Trophoblast cell (in vitro differentiated cells and primary cell): ENCODE measurements at regions not wholly inside any gene's neighbourhood (a gene's known extent, or its start where the extent isn't known, plus 50 kb on each side); places are given as distances from the start of the nearest gene placed in this dataset.
"Not testable (repeated sequence)": the region's sequence is repeated elsewhere in the genome, so short reads cannot be mapped to it uniquely, and the experiment has no call there.

Experiments
- DNase-seq, 2 donors: peaks; one replicate each; pipeline ENCODE4 v3.0.0-alpha.2; 2016
- H2AFZ ChIP-seq: 2 replicates; pipeline ENCODE4 v1.6.1; 2013; ENCODE audit warnings: low read length, moderate library complexity, mild to moderate bottlenecking; ENCODE audit not compliant: insufficient read depth, poor library complexity
- H2AK5ac ChIP-seq: 2 replicates; pipeline ENCODE4 v1.6.1; 2013; ENCODE audit warnings: mild to moderate bottlenecking, low read length
- H2BK120ac ChIP-seq: 2 replicates; pipeline ENCODE4 v1.6.1; 2013; ENCODE audit warnings: low read length, mild to moderate bottlenecking, moderate library complexity; ENCODE audit not compliant: insufficient read depth, poor library complexity
- H2BK12ac ChIP-seq: 2 replicates; pipeline ENCODE4 v1.6.1; 2013; ENCODE audit warnings: mild to moderate bottlenecking, low read length, moderate library complexity
- H2BK5ac ChIP-seq: 2 replicates; pipeline ENCODE4 v1.6.1; 2013; ENCODE audit warnings: low read length, low read depth, moderate library complexity, mild to moderate bottlenecking; ENCODE audit not compliant: poor library complexity
- H3K14ac ChIP-seq: 2 replicates; pipeline ENCODE4 v1.6.1; 2013; ENCODE audit warnings: mild to moderate bottlenecking, low read length
- H3K18ac ChIP-seq: 2 replicates; pipeline ENCODE4 v1.6.1; 2013; ENCODE audit warnings: mild to moderate bottlenecking, low read length
- H3K23ac ChIP-seq: 2 replicates; pipeline ENCODE4 v1.6.1; 2013; ENCODE audit warnings: low read length
- H3K27ac ChIP-seq: 2 replicates; pipeline ENCODE4 v1.5.1; 2013; ENCODE audit warnings: low read depth, mild to moderate bottlenecking, inconsistent platforms, low read length, moderate library complexity
- H3K27me3 ChIP-seq: 2 replicates; pipeline ENCODE4 v1.6.1; 2013; ENCODE audit warnings: inconsistent platforms, mild to moderate bottlenecking, low read length, moderate library complexity; ENCODE audit not compliant: insufficient read depth
- H3K36me3 ChIP-seq, 2 experiments: 1 replicate in 1 of 2; 2 replicates in 1 of 2; pipeline ENCODE4 v1.6.1; 2013; ENCODE audit warnings: low read length in 2 of 2, mild to moderate bottlenecking in 2 of 2, moderate library complexity in 1 of 2; ENCODE audit not compliant: insufficient read depth in 2 of 2, control insufficient read depth in 1 of 2
- H3K4ac ChIP-seq: 2 replicates; pipeline ENCODE4 v1.6.1; 2013; ENCODE audit warnings: low read depth, mild to moderate bottlenecking, low read length, moderate library complexity
- H3K4me1 ChIP-seq, 2 experiments: 1 replicate in 1 of 2; 2 replicates in 1 of 2; pipeline ENCODE4 v1.6.1; 2013; ENCODE audit warnings: low read length in 2 of 2, mild to moderate bottlenecking in 2 of 2, moderate library complexity in 1 of 2; ENCODE audit not compliant: insufficient read depth in 2 of 2, control insufficient read depth in 1 of 2
- H3K4me2 ChIP-seq: 2 replicates; pipeline ENCODE4 v1.6.1; 2013; ENCODE audit warnings: inconsistent platforms, mild to moderate bottlenecking, low read length, moderate library complexity
- H3K4me3 ChIP-seq: 2 replicates; pipeline ENCODE4 v1.5.1; 2013; ENCODE audit warnings: mild to moderate bottlenecking, low read depth, low read length, inconsistent platforms
- H3K79me1 ChIP-seq: one replicate; pipeline ENCODE4 v1.6.1; 2013; ENCODE audit warnings: low read length
- H3K79me2 ChIP-seq: 2 replicates; pipeline ENCODE4 v1.6.1; 2013; ENCODE audit warnings: low read length, mild to moderate bottlenecking; ENCODE audit not compliant: control insufficient read depth, insufficient read depth, poor library complexity
- H3K9ac ChIP-seq: 2 replicates; pipeline ENCODE4 v1.6.1; 2013; ENCODE audit warnings: mild to moderate bottlenecking, low read length
- H3K9me3 ChIP-seq: 2 replicates; pipeline ENCODE4 v1.6.1; 2013; ENCODE audit warnings: low read depth, mild to moderate bottlenecking, control low read depth, inconsistent platforms, low read length; ENCODE audit not compliant: insufficient read depth
- H4K12ac ChIP-seq: 2 replicates; pipeline ENCODE4 v1.6.1; 2013; ENCODE audit warnings: low read depth, mild to moderate bottlenecking, low read length, moderate library complexity
- H4K8ac ChIP-seq: 2 replicates; pipeline ENCODE4 v1.6.1; 2013; ENCODE audit warnings: low read depth, mild to moderate bottlenecking, low read length, moderate library complexity
- H4K91ac ChIP-seq: one replicate; pipeline ENCODE4 v1.6.1; 2013; ENCODE audit warnings: low read depth, mild to moderate bottlenecking, low read length, moderate library complexity
- WGBS: extraction: QIAGEN DNeasy Blood & Tissue Kit; methylation state at CpG from one replicate; pipeline ENCODE4 v1.1.7; 2013; ENCODE audit warnings: missing lambda C conversion rate; ENCODE audit not compliant: insufficient read length, insufficient coverage; ENCODE audit errors: extremely low coverage; 5-methylcytosine and 5-hydroxymethylcytosine counted together

DNA sequence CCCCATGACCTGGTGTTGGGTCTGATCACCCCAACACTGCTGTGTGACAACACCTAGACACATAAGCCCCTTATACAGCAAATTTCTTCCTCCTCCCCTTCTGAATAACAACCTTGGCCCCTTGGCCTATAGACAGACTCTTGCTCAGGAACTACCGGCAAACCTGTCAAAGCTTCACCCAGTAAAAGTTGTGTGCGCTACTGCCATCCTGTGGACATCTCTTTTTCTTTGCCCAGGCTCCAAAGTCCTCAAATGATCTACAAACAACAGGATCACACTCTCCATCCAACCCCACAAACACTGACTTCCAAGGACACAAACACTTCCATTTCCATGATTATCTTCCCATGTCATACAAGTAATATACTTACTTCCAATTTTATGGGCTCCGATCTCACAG lies 1265.8 kb downstream of the RPIA start:
- H3K4me2 ChIP-seq, H4K91ac ChIP-seq, H2BK12ac ChIP-seq, H3K27me3 ChIP-seq, H4K8ac ChIP-seq, H3K4me3 ChIP-seq, H2BK120ac ChIP-seq, H3K9ac ChIP-seq, H3K14ac ChIP-seq, H3K9me3 ChIP-seq, H3K18ac ChIP-seq, H3K79me2 ChIP-seq, H3K23ac ChIP-seq, H2AK5ac ChIP-seq, H3K27ac ChIP-seq, H3K36me3 ChIP-seq, H3K4me1 ChIP-seq, H3K4ac ChIP-seq, H3K79me1 ChIP-seq, H4K12ac ChIP-seq, H2AFZ ChIP-seq, H2BK5ac ChIP-seq: not testable (repeated sequence)
- peak in 1 of 2 donors; percentile 39 for DNase-seq
- WGBS, result no CpG with 5 or more reads among the region's 3 CpGs

DNA sequence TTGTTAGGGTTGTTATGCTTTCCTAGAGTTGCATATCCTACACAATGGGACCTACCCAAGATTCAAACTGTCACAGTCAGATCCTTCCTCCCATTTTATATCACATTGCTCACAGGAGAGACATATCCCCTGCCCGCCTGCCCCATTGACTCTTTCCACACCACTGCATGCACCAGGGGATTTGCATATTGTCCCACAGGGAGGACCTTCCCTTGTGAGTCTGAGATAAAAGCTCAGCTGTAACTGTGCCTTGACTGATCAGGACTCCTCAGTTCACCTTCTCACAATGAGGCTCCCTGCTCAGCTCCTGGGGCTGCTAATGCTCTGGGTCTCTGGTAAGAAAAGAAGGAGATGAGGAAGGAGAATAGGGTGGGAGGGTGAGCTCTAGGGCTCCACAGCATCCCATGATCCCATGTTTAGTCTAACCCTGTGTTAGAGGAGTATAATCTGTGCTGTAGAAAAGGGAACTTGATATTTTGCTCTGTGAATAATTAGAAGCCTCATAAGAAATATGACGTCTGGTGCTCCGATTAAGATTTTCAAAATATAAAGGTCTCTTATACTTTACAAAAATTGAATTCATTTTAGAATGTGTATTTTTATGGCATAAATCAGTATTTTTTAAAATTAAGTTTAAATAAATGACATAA lies 1268.4 kb downstream of the RPIA start:
- H3K79me2 ChIP-seq, H2BK12ac ChIP-seq, H3K14ac ChIP-seq, H3K9ac ChIP-seq, H2AK5ac ChIP-seq, H3K27me3 ChIP-seq, H3K4me2 ChIP-seq, H3K18ac ChIP-seq, H4K91ac ChIP-seq, DNase-seq, H4K12ac ChIP-seq, H3K36me3 ChIP-seq, H3K4me3 ChIP-seq, H3K23ac ChIP-seq, H2AFZ ChIP-seq, H3K27ac ChIP-seq, H4K8ac ChIP-seq, H3K4me1 ChIP-seq, H3K4ac ChIP-seq, H3K79me1 ChIP-seq, H2BK5ac ChIP-seq, H3K9me3 ChIP-seq, H2BK120ac ChIP-seq: not testable (repeated sequence)
- no CpG with 5 or more reads among the region's 3 CpGs for WGBS

DNA sequence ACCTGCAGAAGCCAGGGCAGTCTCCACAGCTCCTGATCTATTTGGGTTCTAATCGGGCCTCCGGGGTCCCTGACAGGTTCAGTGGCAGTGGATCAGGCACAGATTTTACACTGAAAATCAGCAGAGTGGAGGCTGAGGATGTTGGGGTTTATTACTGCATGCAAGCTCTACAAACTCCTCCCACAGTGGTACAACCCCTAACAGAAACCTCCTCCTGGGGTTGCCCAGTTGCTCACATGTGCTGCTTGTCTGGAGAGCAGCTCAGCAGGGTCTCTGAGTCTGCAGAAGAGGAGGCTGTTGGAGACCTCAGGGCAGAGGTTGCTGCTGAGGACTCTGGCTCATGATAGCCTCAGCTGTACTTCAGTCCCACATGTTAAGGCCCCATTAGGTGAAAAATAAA lies 1269.1 kb downstream of the RPIA start:
- H4K91ac ChIP-seq, H3K36me3 ChIP-seq, H2BK5ac ChIP-seq, H2BK12ac ChIP-seq, H3K4ac ChIP-seq, H4K12ac ChIP-seq, H3K9me3 ChIP-seq, H3K79me1 ChIP-seq, H4K8ac ChIP-seq, H3K23ac ChIP-seq, H3K9ac ChIP-seq, DNase-seq, H3K79me2 ChIP-seq, H3K4me1 ChIP-seq, H3K27me3 ChIP-seq, H2AFZ ChIP-seq, H3K4me3 ChIP-seq, H2AK5ac ChIP-seq, H2BK120ac ChIP-seq, H3K4me2 ChIP-seq, H3K14ac ChIP-seq, H3K18ac ChIP-seq, H3K27ac ChIP-seq: not testable (repeated sequence)
- no CpG with 5 or more reads among the region's 2 CpGs for WGBS

- not testable (repeated sequence) for H3K14ac ChIP-seq, H4K12ac ChIP-seq, H3K23ac ChIP-seq, H3K18ac ChIP-seq, H2AK5ac ChIP-seq, H3K79me1 ChIP-seq, H2BK120ac ChIP-seq, H3K9me3 ChIP-seq, H3K4ac ChIP-seq, H3K27me3 ChIP-seq, H3K4me2 ChIP-seq, H3K4me1 ChIP-seq, H3K27ac ChIP-seq, H3K36me3 ChIP-seq, H2BK5ac ChIP-seq, DNase-seq, H3K79me2 ChIP-seq, H2AFZ ChIP-seq, H3K9ac ChIP-seq, H3K4me3 ChIP-seq, H4K91ac ChIP-seq, H2BK12ac ChIP-seq, H4K8ac ChIP-seq
- no CpG with 5 or more reads among the region's 3 CpGs for WGBS
Measured at GRCh38 chr2:89968567-89968966, 1277.1 kb downstream of the RPIA start.
